ENCODE measurements at regions not wholly inside any gene's neighbourhood (a gene's known extent, or its start where the extent isn't known, plus 50 kb on each side); places are given as distances from the start of the nearest gene placed in this dataset.

- TF ChIP-seq, protein P1, sequence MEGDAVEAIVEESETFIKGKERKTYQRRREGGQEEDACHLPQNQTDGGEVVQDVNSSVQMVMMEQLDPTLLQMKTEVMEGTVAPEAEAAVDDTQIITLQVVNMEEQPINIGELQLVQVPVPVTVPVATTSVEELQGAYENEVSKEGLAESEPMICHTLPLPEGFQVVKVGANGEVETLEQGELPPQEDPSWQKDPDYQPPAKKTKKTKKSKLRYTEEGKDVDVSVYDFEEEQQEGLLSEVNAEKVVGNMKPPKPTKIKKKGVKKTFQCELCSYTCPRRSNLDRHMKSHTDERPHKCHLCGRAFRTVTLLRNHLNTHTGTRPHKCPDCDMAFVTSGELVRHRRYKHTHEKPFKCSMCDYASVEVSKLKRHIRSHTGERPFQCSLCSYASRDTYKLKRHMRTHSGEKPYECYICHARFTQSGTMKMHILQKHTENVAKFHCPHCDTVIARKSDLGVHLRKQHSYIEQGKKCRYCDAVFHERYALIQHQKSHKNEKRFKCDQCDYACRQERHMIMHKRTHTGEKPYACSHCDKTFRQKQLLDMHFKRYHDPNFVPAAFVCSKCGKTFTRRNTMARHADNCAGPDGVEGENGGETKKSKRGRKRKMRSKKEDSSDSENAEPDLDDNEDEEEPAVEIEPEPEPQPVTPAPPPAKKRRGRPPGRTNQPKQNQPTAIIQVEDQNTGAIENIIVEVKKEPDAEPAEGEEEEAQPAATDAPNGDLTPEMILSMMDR (IDR thresholded peaks at IDR 0.05), result no peak
- intact Hi-C loops (cut with DNase I), result no loop called here
- ATAC-seq, result no peak
These were observed 306.8 kb upstream of the DDI1 start for GRCh38 chr11:103729617-103730016.

GRCh38 chr11:103730131-103730940, 306.1 kb upstream of the DDI1 start:
- intact Hi-C loops (cut with DNase I), result no loop called here
- Histone ChIP-seq H3K9me3 (no peaks in the 10 kb centered on the region), H3K4me3 (no peak overlapping the region), H3K27ac (no peak overlapping the region), H3K36me3 (no peaks in the 10 kb centered on the region), H3K4me1 (no peaks in the 10 kb centered on the region), H3K27me3 (ENCODE audit: low read depth) (no peaks in the 10 kb centered on the region)
- TF ChIP-seq, protein P1 (IDR thresholded peaks at IDR 0.05), result no peak
- ATAC-seq, result no peak
- no peak for DNase-seq

More at GRCh38 chr11:103729617-103730016, 306.8 kb upstream of the DDI1 start:
- Histone ChIP-seq H3K4me3 (no peak overlapping the region), H3K27me3 (ENCODE audit: low read depth) (no peaks in the 10 kb centered on the region), H3K27ac (no peak overlapping the region), H3K36me3 (no peaks in the 10 kb centered on the region), H3K9me3 (no peaks in the 10 kb centered on the region), H3K4me1 (no peaks in the 10 kb centered on the region)
- DNase-seq, result no peak

DNA sequence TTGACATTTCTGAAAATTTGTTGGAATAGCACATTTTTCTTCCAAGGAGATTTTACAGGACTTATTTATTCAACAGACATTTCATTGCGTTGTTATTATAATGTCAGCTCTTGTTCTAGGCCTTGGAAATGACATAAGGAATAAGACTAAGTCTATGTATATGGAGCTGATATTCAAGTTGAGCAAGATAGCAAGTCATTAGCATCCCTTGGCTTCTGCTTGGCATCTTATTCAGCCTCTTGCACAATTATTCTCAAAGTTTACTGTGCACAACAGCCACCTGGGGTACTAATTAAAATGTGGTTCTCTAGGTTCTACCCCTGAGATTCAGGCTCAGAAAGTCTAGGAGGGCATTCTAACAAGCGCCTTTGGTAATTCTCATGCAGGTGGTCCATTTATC, 304.8 kb upstream of the DDI1 start:
- Histone ChIP-seq H3K9me3 (no peaks in the 10 kb centered on the region), H3K27me3 (ENCODE audit: low read depth) (no peaks in the 10 kb centered on the region), H3K4me1 (no peaks in the 10 kb centered on the region), H3K4me3 (no peak overlapping the region), H3K36me3 (no peaks in the 10 kb centered on the region), H3K27ac (no peak overlapping the region)
- TF ChIP-seq, protein P1 (IDR thresholded peaks at IDR 0.05), result no peak
- ATAC-seq (no peak), DNase-seq (no peak)
- intact Hi-C loops (cut with DNase I), result no loop called here

- no peaks in the 10 kb centered on the region for H3K9me3 ChIP-seq
- no peak for ATAC-seq
- DNase-seq, result no peak
- H3K36me3 ChIP-seq, result no peaks in the 10 kb centered on the region
- intact Hi-C loops (cut with DNase I), result no loop called here
- no peak overlapping the region for H3K4me3 ChIP-seq
- H3K4me1 ChIP-seq, result no peaks in the 10 kb centered on the region
- TF ChIP-seq, protein P1 (IDR thresholded peaks at IDR 0.05), result no peak
- H3K27ac ChIP-seq, result no peak overlapping the region
- H3K27me3 ChIP-seq (ENCODE audit: low read depth), result no peaks in the 10 kb centered on the region
These were observed 302.6 kb upstream of the DDI1 start for GRCh38 chr11:103733889-103734288.

GRCh38 chr11:103735497-103736032, 300.9 kb upstream of the DDI1 start:
- intact Hi-C loops (cut with DNase I), result no loop called here
- ATAC-seq, result no peak
- DNase-seq, result no peak
- TF ChIP-seq, protein P1 (IDR thresholded peaks at IDR 0.05), result no peak
- Histone ChIP-seq H3K4me1 (no peaks in the 10 kb centered on the region), H3K4me3 (no peak overlapping the region), H3K27me3 (ENCODE audit: low read depth) (no peaks in the 10 kb centered on the region), H3K27ac (no peak overlapping the region), H3K9me3 (no peaks in the 10 kb centered on the region), H3K36me3 (no peaks in the 10 kb centered on the region)
